HUDEP-2 (cell line): ENCODE measurements at regions not wholly inside any gene's neighbourhood (a gene's known extent, or its start where the extent isn't known, plus 50 kb on each side); places are given as distances from the start of the nearest gene placed in this dataset.

Experiments used
- DNase-seq, 76 experiments: peaks; one replicate each; lab custom pipeline; 2025; ENCODE audit not compliant: unreplicated experiment in 76 of 76; lab: John Stamatoyannopoulos, UW

DNA sequence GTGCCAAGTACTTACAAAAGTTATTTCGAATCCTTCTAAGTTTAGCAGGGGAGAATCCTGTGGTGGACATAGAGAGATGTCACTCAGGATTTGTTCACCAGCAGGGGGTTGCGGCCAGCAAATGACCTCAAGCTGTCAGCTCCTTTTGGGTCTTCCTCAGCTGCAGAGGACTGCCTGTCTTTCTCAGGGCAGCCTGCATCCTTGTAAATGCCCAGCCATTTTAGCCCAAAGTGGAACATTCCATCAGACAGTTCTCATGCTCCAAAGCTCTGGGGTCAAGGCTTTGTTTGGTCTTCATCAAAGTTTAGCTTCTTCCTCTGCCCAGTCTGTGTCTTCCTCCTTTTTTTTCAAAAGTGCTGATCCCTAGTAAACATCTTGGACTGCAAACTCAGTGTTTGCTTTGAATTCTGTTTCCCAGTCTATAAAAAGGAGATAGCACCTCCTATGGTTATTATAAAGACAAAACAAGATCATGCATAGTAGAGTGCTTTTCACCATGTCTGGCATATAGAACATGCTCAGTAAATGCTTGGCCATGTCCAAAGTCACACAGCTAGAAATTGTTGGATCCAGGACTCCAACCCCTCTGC, 156.4 kb upstream of the GATB start:
- DNase-seq, result no peak

- no peak for DNase-seq
Measured at GRCh38 chr4:151912632-151913031, 151.8 kb upstream of the GATB start.

- no peak for DNase-seq
Measured at GRCh38 chr4:151911970-151912369, 151.2 kb upstream of the GATB start.

DNA sequence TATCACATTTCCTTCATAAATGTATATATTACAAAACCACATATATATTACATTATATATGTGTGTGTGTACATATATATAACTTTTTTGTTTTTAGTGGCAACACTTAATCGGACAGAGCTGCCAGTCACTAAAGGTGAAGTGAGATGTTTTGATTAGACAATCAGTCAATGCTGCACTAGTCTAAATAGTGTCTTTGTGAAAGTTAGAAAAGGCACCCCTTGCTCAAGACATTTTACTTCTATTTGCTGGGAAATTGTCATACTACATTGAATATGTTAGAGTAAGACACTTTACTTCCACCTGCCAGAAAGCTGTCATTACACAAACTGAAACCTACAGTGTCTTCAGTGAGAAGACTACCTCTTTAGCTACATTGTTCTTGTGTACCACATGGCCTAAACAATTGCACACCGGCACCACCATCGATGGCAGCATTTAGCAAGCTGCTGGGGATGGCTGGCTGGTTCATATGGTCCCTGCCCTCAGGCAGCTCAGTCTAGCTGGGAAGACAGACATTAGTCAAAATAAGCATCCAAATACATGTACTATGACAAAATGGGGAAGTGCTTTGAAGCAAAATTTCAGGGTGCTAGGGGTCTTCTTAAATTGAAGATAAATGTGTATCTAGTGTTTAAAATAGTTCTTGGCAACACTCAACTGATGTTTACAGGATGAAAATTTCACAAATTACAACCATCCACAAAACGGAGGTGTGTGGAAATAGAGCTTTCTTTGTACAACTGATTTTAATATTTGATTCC, 148.1 kb upstream of the GATB start:
- no peak for DNase-seq

DNA sequence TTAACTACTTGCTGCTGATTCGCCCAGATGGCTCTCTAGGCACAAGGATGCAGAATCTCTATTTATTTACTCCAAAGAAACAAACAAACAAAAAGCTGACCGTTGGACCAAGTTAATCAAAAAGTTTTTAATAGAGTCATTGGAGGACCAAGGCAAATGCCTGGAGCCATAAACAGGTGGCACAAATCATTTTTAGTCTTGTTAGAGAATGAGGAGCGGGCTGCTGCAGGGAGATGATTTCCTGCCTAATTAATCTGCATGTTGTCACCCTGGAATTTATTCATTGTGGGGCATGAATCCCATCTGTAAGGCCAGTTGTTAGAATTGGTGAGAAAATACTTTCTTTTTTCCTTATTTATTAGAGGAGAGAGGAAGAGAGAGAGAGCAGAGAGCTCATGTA, 147.4 kb upstream of the GATB start:
- no peak for DNase-seq

DNA sequence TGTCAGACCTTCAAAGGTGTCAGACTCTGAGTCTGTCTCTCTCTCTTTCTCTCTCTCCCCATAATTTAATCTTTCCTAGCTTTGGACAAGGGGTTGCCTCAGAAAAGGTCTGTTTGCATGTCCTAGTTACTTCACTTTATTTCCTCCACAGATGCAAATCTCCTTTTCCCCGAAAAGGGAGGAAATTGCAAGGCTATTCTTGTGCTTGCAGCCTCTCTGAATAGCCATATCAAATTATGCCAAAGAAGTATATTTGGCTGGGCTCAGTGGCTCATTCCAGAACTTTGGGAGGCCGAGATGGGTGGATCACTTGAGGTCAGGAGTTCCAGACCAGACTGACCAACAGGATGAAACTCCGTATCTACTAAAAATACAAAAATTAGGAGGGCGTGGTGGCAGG, 145.6 kb upstream of the GATB start:
- DNase-seq, result no peak

GRCh38 chr4:151905197-151905596, 144.4 kb upstream of the GATB start:
- no peak for DNase-seq

GRCh38 chr4:151901631-151902030, 140.8 kb upstream of the GATB start:
- DNase-seq, result no peak

GRCh38 chr4:151896880-151897279, 136.1 kb upstream of the GATB start:
- no peak for DNase-seq

DNA sequence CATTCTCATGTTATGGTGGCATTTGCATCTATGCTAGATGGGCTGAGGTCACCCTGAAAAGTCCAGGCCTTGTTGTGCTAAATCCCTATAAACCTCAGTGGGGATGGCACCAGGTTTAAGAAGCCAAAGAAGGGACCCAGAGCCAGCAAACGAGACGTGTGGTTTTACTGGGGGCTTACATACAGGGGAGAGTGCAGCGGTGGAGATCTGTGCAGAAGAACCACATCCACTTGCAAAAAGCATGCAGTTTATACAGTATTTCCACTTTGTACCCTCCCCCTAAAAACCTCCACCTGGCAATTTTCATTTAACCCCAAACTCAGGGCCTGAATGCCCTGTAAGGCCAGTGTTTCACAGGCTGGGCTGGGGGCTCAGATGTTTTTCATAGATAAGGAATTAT, 134.9 kb upstream of the GATB start:
- no peak for DNase-seq

GRCh38 chr4:151894246-151894645, 133.4 kb upstream of the GATB start:
- no peak for DNase-seq

DNA sequence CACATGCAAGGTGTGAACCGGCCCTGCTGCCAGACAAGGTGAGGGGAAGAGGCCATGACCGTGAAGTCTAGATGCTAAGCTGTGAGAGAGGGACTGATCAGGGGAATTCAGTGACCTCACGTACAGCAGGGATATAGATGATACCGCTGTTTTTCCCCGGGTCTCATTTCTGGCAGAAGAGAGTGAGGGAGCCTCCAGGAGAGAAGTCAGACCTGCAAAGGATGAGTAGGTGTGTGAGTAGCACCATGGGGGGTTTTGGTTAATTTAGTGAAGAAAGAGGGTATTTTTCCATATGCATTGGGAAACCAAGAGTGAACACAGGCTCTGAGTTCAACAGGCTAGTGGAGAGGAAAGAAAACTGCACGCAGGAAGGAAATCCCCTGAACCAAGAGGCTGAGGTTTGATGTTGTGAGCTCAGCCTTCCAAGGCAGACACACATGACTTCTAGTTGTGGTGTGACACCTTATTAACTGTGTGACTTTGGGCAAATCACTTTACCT, 127.6 kb upstream of the GATB start:
- no peak for DNase-seq

DNA sequence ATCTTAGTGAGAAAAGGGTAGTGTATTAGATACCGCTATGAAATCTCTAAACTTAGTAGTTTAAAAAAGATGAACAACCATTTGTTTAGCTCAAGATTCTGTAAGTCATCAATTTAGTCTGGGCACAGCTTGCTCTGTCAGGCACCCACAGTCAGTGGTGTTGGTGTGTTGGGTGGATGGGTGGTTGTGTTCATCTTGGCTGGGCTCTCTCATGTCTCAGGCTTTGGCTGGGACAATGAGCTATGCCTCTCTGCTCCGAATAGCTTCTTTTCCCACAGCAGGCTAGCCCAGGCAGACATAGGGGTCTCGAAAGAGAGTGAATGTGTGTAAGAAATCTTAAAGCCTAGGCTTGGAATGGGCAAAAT, 127.0 kb upstream of the GATB start:
- DNase-seq, result no peak

- DNase-seq, result no peak
Measured at GRCh38 chr4:151887031-151887815, 126.4 kb upstream of the GATB start.

- DNase-seq, result no peak
Measured at GRCh38 chr4:151885123-151885522, 124.3 kb upstream of the GATB start.

DNA sequence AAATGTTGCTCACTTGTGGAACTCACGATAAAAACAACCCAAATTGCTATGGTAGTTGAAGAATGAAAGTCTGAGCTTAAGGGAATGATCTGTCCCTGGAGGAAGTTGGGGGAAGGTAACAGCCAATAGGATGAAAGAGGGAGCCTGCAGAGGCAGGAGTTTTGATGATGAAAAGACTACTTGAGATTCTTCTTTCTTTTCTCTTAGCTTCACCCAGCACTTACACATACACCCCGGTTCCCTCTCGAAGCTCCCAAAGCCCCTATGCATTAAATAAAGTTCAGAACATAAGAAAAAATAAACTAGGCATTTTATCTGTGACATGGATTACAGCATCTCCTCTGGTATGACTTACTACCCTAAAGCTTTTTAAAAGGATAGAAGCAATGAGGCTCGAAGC, 122.9 kb upstream of the GATB start:
- no peak for DNase-seq

- no peak for DNase-seq
Measured at GRCh38 chr4:151882072-151882803, 121.4 kb upstream of the GATB start.

DNA sequence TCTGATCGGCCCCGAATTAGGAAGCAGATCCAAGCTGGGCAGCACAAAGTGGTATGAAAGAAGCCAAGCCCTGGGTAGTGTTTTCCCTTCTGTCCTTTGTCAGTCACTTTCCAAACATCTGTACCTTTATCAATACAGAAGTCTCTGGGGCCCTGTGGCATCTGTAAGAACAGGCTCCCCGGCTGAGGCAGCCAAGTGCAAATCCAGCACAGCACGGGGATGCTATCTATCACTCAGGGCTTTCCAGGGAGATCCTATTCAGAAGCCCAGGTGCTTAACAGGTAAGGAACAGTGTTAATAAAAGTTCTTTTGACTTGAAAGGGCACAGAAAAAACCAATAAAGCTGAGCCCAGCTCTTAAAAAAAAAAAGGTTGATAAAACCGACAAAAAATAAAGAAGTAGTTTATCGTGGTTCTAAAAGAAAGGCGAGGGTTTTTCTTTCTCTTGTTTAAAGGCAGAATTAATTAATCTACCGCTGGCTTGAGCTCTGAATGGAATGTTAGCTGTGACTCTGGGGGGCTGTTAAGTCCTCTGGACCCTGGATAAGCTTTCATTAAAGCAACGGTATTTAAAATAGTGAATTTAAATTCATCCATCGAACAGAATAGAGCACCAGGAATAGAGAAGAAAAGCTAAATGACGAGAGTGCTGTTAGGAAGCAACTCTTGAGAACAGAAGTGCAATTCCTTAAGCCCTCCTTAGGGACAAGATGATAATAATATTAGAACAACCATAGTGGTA, 119.1 kb upstream of the GATB start:
- no peak for DNase-seq

GRCh38 chr4:151876381-151876988, 115.7 kb upstream of the GATB start:
- no peak for DNase-seq

DNA sequence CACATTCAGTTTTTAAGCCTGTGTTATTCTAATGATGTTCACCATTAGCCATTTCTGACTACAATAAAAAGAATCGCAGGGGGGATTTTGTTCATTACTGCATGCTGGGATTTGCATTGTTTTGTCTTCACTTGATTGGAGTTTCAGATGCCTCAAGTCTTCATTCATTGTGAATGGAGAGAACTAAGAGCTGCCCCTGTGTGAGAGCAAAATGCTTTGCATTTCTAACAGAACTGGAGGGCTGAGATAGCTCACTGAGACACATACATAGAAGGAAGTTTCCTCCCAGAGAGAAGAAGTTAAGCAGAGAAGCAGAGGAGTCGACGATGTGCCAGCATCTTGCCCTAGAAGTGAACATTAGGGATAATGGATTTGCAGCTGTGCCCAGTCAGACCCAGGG, 113.5 kb upstream of the GATB start:
- no peak for DNase-seq
